HG03378 (cell line): ENCODE measurements at regions not wholly inside any gene's neighbourhood (a gene's known extent, or its start where the extent isn't known, plus 50 kb on each side); places are given as distances from the start of the nearest gene placed in this dataset.

ENCODE experiments used
- ATAC-seq: cut with Tn5 transposase; IDR thresholded peaks from one replicate; pipeline ENCODE4 v1.9.1; 2021; ENCODE audit warnings: mild to moderate bottlenecking, moderate library complexity; ENCODE audit not compliant: unreplicated experiment

GRCh38 chr5:2125171-2125900, 242.6 kb upstream of the IRX4 start:
- no peak for ATAC-seq

- ATAC-seq: no peak
Measured at GRCh38 chr5:2124434-2125170, 241.9 kb upstream of the IRX4 start.

- no peak for ATAC-seq
Measured at GRCh38 chr5:2123874-2124273, 241.1 kb upstream of the IRX4 start.

GRCh38 chr5:2120361-2120760, 237.6 kb upstream of the IRX4 start:
- no peak for ATAC-seq

GRCh38 chr5:2119573-2119972, 236.8 kb upstream of the IRX4 start:
- no peak for ATAC-seq

GRCh38 chr5:2113348-2114131, 230.8 kb upstream of the IRX4 start:
- ATAC-seq: no peak

- ATAC-seq: no peak
Measured at GRCh38 chr5:2112173-2113025, 229.7 kb upstream of the IRX4 start.

GRCh38 chr5:2111569-2112105, 228.9 kb upstream of the IRX4 start:
- ATAC-seq: no peak

- ATAC-seq: no peak
Measured at GRCh38 chr5:2110934-2111462, 228.3 kb upstream of the IRX4 start.

- no peak for ATAC-seq
Measured at GRCh38 chr5:2110137-2110933, 227.6 kb upstream of the IRX4 start.

- ATAC-seq: no peak
Measured at GRCh38 chr5:2109566-2109965, 226.8 kb upstream of the IRX4 start.

- ATAC-seq: no peak
Measured at GRCh38 chr5:2106721-2107120, 224.0 kb upstream of the IRX4 start.

GRCh38 chr5:2105141-2105540, 222.4 kb upstream of the IRX4 start:
- no peak for ATAC-seq

- ATAC-seq: no peak
Measured at GRCh38 chr5:2103940-2104339, 221.2 kb upstream of the IRX4 start.

- no peak for ATAC-seq
Measured at GRCh38 chr5:2102819-2103776, 220.4 kb upstream of the IRX4 start.

GRCh38 chr5:2101685-2102084, 219.0 kb upstream of the IRX4 start:
- ATAC-seq: no peak

- ATAC-seq: no peak
Measured at GRCh38 chr5:2096887-2097505, 214.3 kb upstream of the IRX4 start.

GRCh38 chr5:2095011-2095410, 212.3 kb upstream of the IRX4 start:
- ATAC-seq: no peak
